Endothelial cell (in vitro differentiated cells): ENCODE measurements at regions not wholly inside any gene's neighbourhood (a gene's known extent, or its start where the extent isn't known, plus 50 kb on each side); places are given as distances from the start of the nearest gene placed in this dataset.
"Not testable (repeated sequence)": the region's sequence is repeated elsewhere in the genome, so short reads cannot be mapped to it uniquely, and the experiment has no call there.

ENCODE experiments used
- DNase-seq: peaks from one replicate; pipeline ENCODE4 v3.0.0; 2021; ENCODE audit warnings: low spot score
- H3K27ac Mint-ChIP-seq: one replicate; pipeline ENCODE4 v1.8.0; 2021; ENCODE audit warnings: mixed read lengths, inconsistent platforms; ENCODE audit not compliant: unreplicated experiment
- H3K27me3 Mint-ChIP-seq: one replicate; pipeline ENCODE4 v1.8.0; 2021; ENCODE audit warnings: mild to moderate bottlenecking, moderate library complexity, mixed read lengths, inconsistent platforms; ENCODE audit not compliant: unreplicated experiment
- H3K36me3 Mint-ChIP-seq: one replicate; pipeline ENCODE4 v1.8.0; 2021; ENCODE audit warnings: mild to moderate bottlenecking, low read depth, mixed read lengths, inconsistent platforms; ENCODE audit not compliant: unreplicated experiment
- H3K4me1 Mint-ChIP-seq: one replicate; pipeline ENCODE4 v1.8.0; 2021; ENCODE audit warnings: mild to moderate bottlenecking, mixed read lengths, inconsistent platforms; ENCODE audit not compliant: unreplicated experiment
- H3K4me3 Mint-ChIP-seq: one replicate; pipeline ENCODE4 v1.8.0; 2021; ENCODE audit warnings: mild to moderate bottlenecking, mixed read lengths, inconsistent platforms; ENCODE audit not compliant: unreplicated experiment
- H3K9me3 Mint-ChIP-seq: one replicate; pipeline ENCODE4 v1.8.0; 2021; ENCODE audit warnings: mixed read lengths, inconsistent platforms; ENCODE audit not compliant: unreplicated experiment
- TF ChIP-seq, protein P1 (sequence below): fragments of 200-600 bp; sonication (generic); IDR thresholded peaks from one replicate; pipeline ENCODE4 v1.5.0; 2021; ENCODE audit warnings: antibody characterized with exemption; ENCODE audit not compliant: unreplicated experiment

- H3K9me3 Mint-ChIP-seq = no peaks in the 10 kb centered on the region
- TF ChIP-seq, protein P1, sequence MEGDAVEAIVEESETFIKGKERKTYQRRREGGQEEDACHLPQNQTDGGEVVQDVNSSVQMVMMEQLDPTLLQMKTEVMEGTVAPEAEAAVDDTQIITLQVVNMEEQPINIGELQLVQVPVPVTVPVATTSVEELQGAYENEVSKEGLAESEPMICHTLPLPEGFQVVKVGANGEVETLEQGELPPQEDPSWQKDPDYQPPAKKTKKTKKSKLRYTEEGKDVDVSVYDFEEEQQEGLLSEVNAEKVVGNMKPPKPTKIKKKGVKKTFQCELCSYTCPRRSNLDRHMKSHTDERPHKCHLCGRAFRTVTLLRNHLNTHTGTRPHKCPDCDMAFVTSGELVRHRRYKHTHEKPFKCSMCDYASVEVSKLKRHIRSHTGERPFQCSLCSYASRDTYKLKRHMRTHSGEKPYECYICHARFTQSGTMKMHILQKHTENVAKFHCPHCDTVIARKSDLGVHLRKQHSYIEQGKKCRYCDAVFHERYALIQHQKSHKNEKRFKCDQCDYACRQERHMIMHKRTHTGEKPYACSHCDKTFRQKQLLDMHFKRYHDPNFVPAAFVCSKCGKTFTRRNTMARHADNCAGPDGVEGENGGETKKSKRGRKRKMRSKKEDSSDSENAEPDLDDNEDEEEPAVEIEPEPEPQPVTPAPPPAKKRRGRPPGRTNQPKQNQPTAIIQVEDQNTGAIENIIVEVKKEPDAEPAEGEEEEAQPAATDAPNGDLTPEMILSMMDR = peak; percentile 76
- DNase-seq = no peak
- peaks cover 8% of the 10 kb centered on the region for H3K36me3 Mint-ChIP-seq
- H3K27ac Mint-ChIP-seq = no peak overlapping the region
- H3K4me1 Mint-ChIP-seq = no peaks in the 10 kb centered on the region
- peaks cover 2% of the 10 kb centered on the region for H3K27me3 Mint-ChIP-seq
- H3K4me3 Mint-ChIP-seq = no peak overlapping the region
These were observed 97.8 kb upstream of the ANK2 start for GRCh38 chr4:112951362-112952312.

DNA sequence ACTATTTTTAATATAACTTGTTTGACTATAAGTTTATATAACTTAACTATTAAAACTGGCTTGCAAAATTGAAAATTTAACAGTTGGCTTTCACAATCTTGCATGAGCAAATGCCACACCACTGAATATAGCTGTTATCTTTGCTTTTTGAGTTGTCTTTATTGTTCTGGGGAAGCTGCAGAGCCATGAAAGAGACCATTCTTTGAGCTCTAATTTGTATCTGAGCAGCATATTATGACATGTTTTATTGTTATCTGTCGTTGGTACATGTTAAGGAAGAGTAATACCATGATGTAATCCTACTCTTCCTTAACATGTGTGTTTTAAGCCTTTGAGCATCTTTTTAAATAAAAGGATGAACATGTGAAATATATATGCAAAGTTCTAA is 97.1 kb upstream of the ANK2 start:
- no peak overlapping the region for H3K4me3 Mint-ChIP-seq
- no peak for DNase-seq
- TF ChIP-seq, protein P1 = no peak
- no peaks in the 10 kb centered on the region for H3K4me1 Mint-ChIP-seq
- H3K36me3 Mint-ChIP-seq = peaks cover 8% of the 10 kb centered on the region
- no peak overlapping the region for H3K27ac Mint-ChIP-seq
- H3K27me3 Mint-ChIP-seq = peaks cover 2% of the 10 kb centered on the region
- no peaks in the 10 kb centered on the region for H3K9me3 Mint-ChIP-seq

GRCh38 chr4:112953262-112953661 is 96.2 kb upstream of the ANK2 start:
- H3K4me3 Mint-ChIP-seq = no peak overlapping the region

GRCh38 chr4:112954286-112954685 is 95.2 kb upstream of the ANK2 start:
- DNase-seq = no peak
- no peaks in the 10 kb centered on the region for H3K9me3 Mint-ChIP-seq
- no peak overlapping the region for H3K4me3 Mint-ChIP-seq
- H3K36me3 Mint-ChIP-seq = peaks cover 8% of the 10 kb centered on the region
- TF ChIP-seq, protein P1 = no peak
- peaks cover 2% of the 10 kb centered on the region for H3K27me3 Mint-ChIP-seq
- no peak overlapping the region for H3K27ac Mint-ChIP-seq
- H3K4me1 Mint-ChIP-seq = no peaks in the 10 kb centered on the region

More at GRCh38 chr4:112953262-112953661, 96.2 kb upstream of the ANK2 start:
- H3K27me3 Mint-ChIP-seq = peaks cover 2% of the 10 kb centered on the region
- H3K9me3 Mint-ChIP-seq = no peaks in the 10 kb centered on the region
- TF ChIP-seq, protein P1 = no peak
- peaks cover 8% of the 10 kb centered on the region for H3K36me3 Mint-ChIP-seq
- H3K4me1 Mint-ChIP-seq = no peaks in the 10 kb centered on the region
- no peak for DNase-seq
- H3K27ac Mint-ChIP-seq = no peak overlapping the region

GRCh38 chr4:112956484-112956896 is 93.0 kb upstream of the ANK2 start:
- H3K9me3 Mint-ChIP-seq = no peaks in the 10 kb centered on the region
- H3K4me1 Mint-ChIP-seq = no peaks in the 10 kb centered on the region
- no peak for DNase-seq
- H3K27me3 Mint-ChIP-seq = peaks cover 2% of the 10 kb centered on the region
- TF ChIP-seq, protein P1 = no peak
- H3K4me3 Mint-ChIP-seq = no peak overlapping the region
- peaks cover 8% of the 10 kb centered on the region for H3K36me3 Mint-ChIP-seq
- H3K27ac Mint-ChIP-seq = no peak overlapping the region

- H3K36me3 Mint-ChIP-seq, H3K4me3 Mint-ChIP-seq, H3K27ac Mint-ChIP-seq, H3K9me3 Mint-ChIP-seq, H3K4me1 Mint-ChIP-seq, DNase-seq, H3K27me3 Mint-ChIP-seq: not testable (repeated sequence)
These were observed 91.7 kb upstream of the ANK2 start for GRCh38 chr4:112957764-112958163.
